ENCODE measurements at regions not wholly inside any gene's neighbourhood (a gene's known extent, or its start where the extent isn't known, plus 50 kb on each side); places are given as distances from the start of the nearest gene placed in this dataset.

- Histone ChIP-seq H3K27me3 (ENCODE audit: control insufficient read depth in 4 of 4, insufficient read depth in 4 of 4, low read length in 3 of 4) (no peaks in the 10 kb centered on the region), H3K4me3 (ENCODE audit: low read depth in 1 of 3, low read length in 3 of 3) (no peak overlapping the region), H3K27ac (ENCODE audit: low read depth in 1 of 2, low read length in 2 of 2) (no peak overlapping the region), H3K36me3 (ENCODE audit: control insufficient read depth in 4 of 4, insufficient read depth in 3 of 4, low read depth in 1 of 4, low read length in 3 of 4) (no peaks in the 10 kb centered on the region), H3K4me1 (ENCODE audit: control insufficient read depth in 4 of 4, insufficient read depth in 4 of 4, low read length in 3 of 4) (no peaks in the 10 kb centered on the region), H3K9ac (ENCODE audit: low read depth in 1 of 2, low read length in 2 of 2) (no peak overlapping the region), H3K9me3 (ENCODE audit: control insufficient read depth in 4 of 4, low read length in 3 of 4) (no peaks in the 10 kb centered on the region)
- 48% methylated on average over 2 of the region's 2 CpGs for WGBS
- DNase-seq (ENCODE audit: low spot score), result no peak
- TF ChIP-seq JUND (IDR thresholded peaks at IDR 0.05) (no peak), SP1 (IDR thresholded peaks at IDR 0.05) (no peak), TAF1 (conservative IDR thresholded peaks at IDR 0.05) (no peak), HNF4G (IDR thresholded peaks at IDR 0.05) (no peak)
Observed at GRCh38 chr2:198523710-198524109, 719.3 kb downstream of the PLCL1 start.

- 89% methylated on average over 2 of the region's 2 CpGs for WGBS
- no peak overlapping the region for H3K4me3 ChIP-seq (ENCODE audit: low read depth in 1 of 3, low read length in 3 of 3)
- H3K36me3 ChIP-seq (ENCODE audit: control insufficient read depth in 4 of 4, insufficient read depth in 3 of 4, low read depth in 1 of 4, low read length in 3 of 4), result no peaks in the 10 kb centered on the region
- H3K4me1 ChIP-seq (ENCODE audit: control insufficient read depth in 4 of 4, insufficient read depth in 4 of 4, low read length in 3 of 4), result no peaks in the 10 kb centered on the region
- H3K9me3 ChIP-seq (ENCODE audit: control insufficient read depth in 4 of 4, low read length in 3 of 4), result no peaks in the 10 kb centered on the region
- no peak for TF ChIP-seq HNF4A (conservative IDR thresholded peaks at IDR 0.05)
- TF ChIP-seq GABPA (IDR thresholded peaks at IDR 0.05 in 1 of 2, conservative IDR thresholded peaks at IDR 0.05 in 1 of 2), result no peak
- TF ChIP-seq, protein P1, sequence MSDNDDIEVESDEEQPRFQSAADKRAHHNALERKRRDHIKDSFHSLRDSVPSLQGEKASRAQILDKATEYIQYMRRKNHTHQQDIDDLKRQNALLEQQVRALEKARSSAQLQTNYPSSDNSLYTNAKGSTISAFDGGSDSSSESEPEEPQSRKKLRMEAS (IDR thresholded peaks at IDR 0.05), result no peak
- no peak for TF ChIP-seq FOXA1 (IDR thresholded peaks at IDR 0.05)
- TF ChIP-seq RXRA (IDR thresholded peaks at IDR 0.05), result no peak
- TF ChIP-seq ZBTB33 (IDR thresholded peaks at IDR 0.05), result no peak
- no peak for TF ChIP-seq CTCF (IDR thresholded peaks at IDR 0.05; ENCODE audit: low read depth, low read length, missing input control)
- TF ChIP-seq JUND (IDR thresholded peaks at IDR 0.05), result no peak
- TF ChIP-seq YY1 (IDR thresholded peaks at IDR 0.05), result no peak
- no peak for TF ChIP-seq EGR1 (IDR thresholded peaks at IDR 0.05; ENCODE audit: low read depth in 2 of 2)
- no peak for TF ChIP-seq HNF4G (IDR thresholded peaks at IDR 0.05)
- TF ChIP-seq FOXA2 (IDR thresholded peaks at IDR 0.05), result no peak
- no peak for TF ChIP-seq RAD21 (IDR thresholded peaks at IDR 0.05)
- no peak for TF ChIP-seq ATF3 (IDR thresholded peaks at IDR 0.05)
- TF ChIP-seq SP1 (IDR thresholded peaks at IDR 0.05), result no peak
- no peak overlapping the region for H3K9ac ChIP-seq (ENCODE audit: low read depth in 1 of 2, low read length in 2 of 2)
- no peak overlapping the region for H3K27ac ChIP-seq (ENCODE audit: low read depth in 1 of 2, low read length in 2 of 2)
- DNase-seq (ENCODE audit: low spot score), result no peak
- H3K27me3 ChIP-seq (ENCODE audit: control insufficient read depth in 4 of 4, insufficient read depth in 4 of 4, low read length in 3 of 4), result no peaks in the 10 kb centered on the region
Observed at GRCh38 chr2:198518935-198519334, 714.5 kb downstream of the PLCL1 start.

GRCh38 chr2:198517976-198518375 is 713.6 kb downstream of the PLCL1 start:
- 66% methylated on average over 2 of the region's 2 CpGs for WGBS
- H3K9ac ChIP-seq (ENCODE audit: low read depth in 1 of 2, low read length in 2 of 2), result no peak overlapping the region
- TF ChIP-seq YY1 (IDR thresholded peaks at IDR 0.05), result no peak
- no peak for TF ChIP-seq FOXA1 (IDR thresholded peaks at IDR 0.05)
- no peak for TF ChIP-seq SP1 (IDR thresholded peaks at IDR 0.05)
- no peak for TF ChIP-seq EGR1 (IDR thresholded peaks at IDR 0.05; ENCODE audit: low read depth in 2 of 2)
- TF ChIP-seq HNF4G (IDR thresholded peaks at IDR 0.05), result no peak
- no peak for TF ChIP-seq FOXA2 (IDR thresholded peaks at IDR 0.05)
- no peak for TF ChIP-seq JUND (IDR thresholded peaks at IDR 0.05)
- TF ChIP-seq RXRA (IDR thresholded peaks at IDR 0.05), result no peak
- no peak for TF ChIP-seq HNF4A (conservative IDR thresholded peaks at IDR 0.05)
- TF ChIP-seq CTCF (IDR thresholded peaks at IDR 0.05; ENCODE audit: low read depth, low read length, missing input control), result no peak
- TF ChIP-seq, protein P1 (IDR thresholded peaks at IDR 0.05), result no peak
- no peak for TF ChIP-seq RAD21 (IDR thresholded peaks at IDR 0.05)
- TF ChIP-seq, protein P2, sequence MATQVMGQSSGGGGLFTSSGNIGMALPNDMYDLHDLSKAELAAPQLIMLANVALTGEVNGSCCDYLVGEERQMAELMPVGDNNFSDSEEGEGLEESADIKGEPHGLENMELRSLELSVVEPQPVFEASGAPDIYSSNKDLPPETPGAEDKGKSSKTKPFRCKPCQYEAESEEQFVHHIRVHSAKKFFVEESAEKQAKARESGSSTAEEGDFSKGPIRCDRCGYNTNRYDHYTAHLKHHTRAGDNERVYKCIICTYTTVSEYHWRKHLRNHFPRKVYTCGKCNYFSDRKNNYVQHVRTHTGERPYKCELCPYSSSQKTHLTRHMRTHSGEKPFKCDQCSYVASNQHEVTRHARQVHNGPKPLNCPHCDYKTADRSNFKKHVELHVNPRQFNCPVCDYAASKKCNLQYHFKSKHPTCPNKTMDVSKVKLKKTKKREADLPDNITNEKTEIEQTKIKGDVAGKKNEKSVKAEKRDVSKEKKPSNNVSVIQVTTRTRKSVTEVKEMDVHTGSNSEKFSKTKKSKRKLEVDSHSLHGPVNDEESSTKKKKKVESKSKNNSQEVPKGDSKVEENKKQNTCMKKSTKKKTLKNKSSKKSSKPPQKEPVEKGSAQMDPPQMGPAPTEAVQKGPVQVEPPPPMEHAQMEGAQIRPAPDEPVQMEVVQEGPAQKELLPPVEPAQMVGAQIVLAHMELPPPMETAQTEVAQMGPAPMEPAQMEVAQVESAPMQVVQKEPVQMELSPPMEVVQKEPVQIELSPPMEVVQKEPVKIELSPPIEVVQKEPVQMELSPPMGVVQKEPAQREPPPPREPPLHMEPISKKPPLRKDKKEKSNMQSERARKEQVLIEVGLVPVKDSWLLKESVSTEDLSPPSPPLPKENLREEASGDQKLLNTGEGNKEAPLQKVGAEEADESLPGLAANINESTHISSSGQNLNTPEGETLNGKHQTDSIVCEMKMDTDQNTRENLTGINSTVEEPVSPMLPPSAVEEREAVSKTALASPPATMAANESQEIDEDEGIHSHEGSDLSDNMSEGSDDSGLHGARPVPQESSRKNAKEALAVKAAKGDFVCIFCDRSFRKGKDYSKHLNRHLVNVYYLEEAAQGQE (IDR thresholded peaks at IDR 0.05), result no peak

More at GRCh38 chr2:198517976-198518375, 713.6 kb downstream of the PLCL1 start:
- Histone ChIP-seq H3K4me1 (ENCODE audit: control insufficient read depth in 4 of 4, insufficient read depth in 4 of 4, low read length in 3 of 4) (no peaks in the 10 kb centered on the region), H3K36me3 (ENCODE audit: control insufficient read depth in 4 of 4, insufficient read depth in 3 of 4, low read depth in 1 of 4, low read length in 3 of 4) (no peaks in the 10 kb centered on the region), H3K4me3 (ENCODE audit: low read depth in 1 of 3, low read length in 3 of 3) (no peak overlapping the region), H3K27ac (ENCODE audit: low read depth in 1 of 2, low read length in 2 of 2) (no peak overlapping the region), H3K9me3 (ENCODE audit: control insufficient read depth in 4 of 4, low read length in 3 of 4) (no peaks in the 10 kb centered on the region), H3K27me3 (ENCODE audit: control insufficient read depth in 4 of 4, insufficient read depth in 4 of 4, low read length in 3 of 4) (no peaks in the 10 kb centered on the region)
- no peak for DNase-seq (ENCODE audit: low spot score)

Measured in liver (tissue), 8 donors.